ENCODE measurements at regions not wholly inside any gene's neighbourhood (a gene's known extent, or its start where the extent isn't known, plus 50 kb on each side); places are given as distances from the start of the nearest gene placed in this dataset.

GRCh38 chr2:204495381-204495780, 49.9 kb upstream of the PARD3B start:
- no peak overlapping the region for H3K9ac ChIP-seq (ENCODE audit: low read length in 5 of 5)
- H3K27me3 ChIP-seq (ENCODE audit: control insufficient read depth in 5 of 5, insufficient read depth in 4 of 5, low read length in 5 of 5) = no peaks in the 10 kb centered on the region
- H3K27ac ChIP-seq (ENCODE audit: low read depth, low read length) = no peak overlapping the region
- no peak overlapping the region for H3K4me3 ChIP-seq (ENCODE audit: low read depth in 1 of 5, low read length in 5 of 5)
- H3K4me1 ChIP-seq (ENCODE audit: control insufficient read depth in 5 of 5, insufficient read depth in 5 of 5, low read length in 5 of 5) = no peaks in the 10 kb centered on the region
- H3K9me3 ChIP-seq (ENCODE audit: control insufficient read depth in 5 of 5, low read length in 5 of 5) = no peaks in the 10 kb centered on the region
- no peaks in the 10 kb centered on the region for H3K36me3 ChIP-seq (ENCODE audit: control insufficient read depth in 5 of 5, insufficient read depth in 5 of 5, low read length in 5 of 5)
